ENCODE measurements at regions not wholly inside any gene's neighbourhood (a gene's known extent, or its start where the extent isn't known, plus 50 kb on each side); places are given as distances from the start of the nearest gene placed in this dataset.

DNA sequence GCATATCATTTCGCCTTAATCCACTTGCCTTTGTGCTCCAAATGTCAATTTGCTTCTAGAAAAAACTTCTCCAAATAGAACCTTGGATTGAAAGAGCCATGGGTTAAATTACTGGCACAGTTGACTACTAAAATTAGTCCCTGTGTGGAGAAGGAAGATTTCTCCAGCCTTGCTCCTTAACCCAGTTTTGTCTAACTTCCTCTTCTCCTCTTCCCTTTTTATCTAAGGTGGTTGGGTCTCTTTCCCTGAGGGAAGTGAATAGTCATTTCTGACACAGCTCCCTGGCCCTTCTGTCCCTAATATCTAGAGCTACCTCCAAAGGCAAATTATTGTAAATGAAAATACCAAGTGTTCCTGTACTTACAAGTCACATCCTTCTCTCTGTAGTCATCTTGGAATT lies 527.9 kb upstream of the TBL1XR1 start:
- no peak for TF ChIP-seq TAF1 (IDR thresholded peaks at IDR 0.05; ENCODE audit: borderline replicate concordance, insufficient read depth, low read length)
- TF ChIP-seq SIN3A (IDR thresholded peaks at IDR 0.05; ENCODE audit: borderline replicate concordance, insufficient read depth, low read length), result no peak
- TF ChIP-seq, protein P1, sequence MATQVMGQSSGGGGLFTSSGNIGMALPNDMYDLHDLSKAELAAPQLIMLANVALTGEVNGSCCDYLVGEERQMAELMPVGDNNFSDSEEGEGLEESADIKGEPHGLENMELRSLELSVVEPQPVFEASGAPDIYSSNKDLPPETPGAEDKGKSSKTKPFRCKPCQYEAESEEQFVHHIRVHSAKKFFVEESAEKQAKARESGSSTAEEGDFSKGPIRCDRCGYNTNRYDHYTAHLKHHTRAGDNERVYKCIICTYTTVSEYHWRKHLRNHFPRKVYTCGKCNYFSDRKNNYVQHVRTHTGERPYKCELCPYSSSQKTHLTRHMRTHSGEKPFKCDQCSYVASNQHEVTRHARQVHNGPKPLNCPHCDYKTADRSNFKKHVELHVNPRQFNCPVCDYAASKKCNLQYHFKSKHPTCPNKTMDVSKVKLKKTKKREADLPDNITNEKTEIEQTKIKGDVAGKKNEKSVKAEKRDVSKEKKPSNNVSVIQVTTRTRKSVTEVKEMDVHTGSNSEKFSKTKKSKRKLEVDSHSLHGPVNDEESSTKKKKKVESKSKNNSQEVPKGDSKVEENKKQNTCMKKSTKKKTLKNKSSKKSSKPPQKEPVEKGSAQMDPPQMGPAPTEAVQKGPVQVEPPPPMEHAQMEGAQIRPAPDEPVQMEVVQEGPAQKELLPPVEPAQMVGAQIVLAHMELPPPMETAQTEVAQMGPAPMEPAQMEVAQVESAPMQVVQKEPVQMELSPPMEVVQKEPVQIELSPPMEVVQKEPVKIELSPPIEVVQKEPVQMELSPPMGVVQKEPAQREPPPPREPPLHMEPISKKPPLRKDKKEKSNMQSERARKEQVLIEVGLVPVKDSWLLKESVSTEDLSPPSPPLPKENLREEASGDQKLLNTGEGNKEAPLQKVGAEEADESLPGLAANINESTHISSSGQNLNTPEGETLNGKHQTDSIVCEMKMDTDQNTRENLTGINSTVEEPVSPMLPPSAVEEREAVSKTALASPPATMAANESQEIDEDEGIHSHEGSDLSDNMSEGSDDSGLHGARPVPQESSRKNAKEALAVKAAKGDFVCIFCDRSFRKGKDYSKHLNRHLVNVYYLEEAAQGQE (IDR thresholded peaks at IDR 0.05; ENCODE audit: insufficient read depth in 1 of 2, low read depth in 2 of 2, low read length in 2 of 2), result no peak
- TF ChIP-seq POLR2AphosphoS5 (IDR thresholded peaks at IDR 0.05; ENCODE audit: low read depth, low read length), result no peak
- TF ChIP-seq FOXP2 (optimal IDR thresholded peaks at IDR 0.05; ENCODE audit: borderline replicate concordance, extremely low read depth, extremely low read length, insufficient read depth), result no peak

DNA sequence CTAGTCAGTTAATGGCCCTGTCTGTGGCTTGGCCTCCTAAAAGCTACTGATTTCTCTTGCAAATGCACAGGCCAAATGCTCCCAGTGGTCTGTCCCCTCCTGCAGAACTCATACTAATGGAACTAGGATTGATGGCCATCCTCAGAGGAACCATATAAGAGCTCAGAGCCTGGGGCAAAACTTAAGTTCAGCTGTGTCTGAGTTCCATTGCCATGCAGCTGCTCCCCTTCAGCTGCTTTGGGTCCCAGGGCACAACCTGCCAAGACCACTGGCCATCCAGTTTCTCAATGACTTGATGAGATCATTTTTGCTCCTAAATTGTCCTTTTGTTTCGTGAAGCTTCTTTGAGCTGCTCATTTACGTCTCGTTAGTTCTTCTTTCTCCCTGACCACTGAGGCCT lies 529.5 kb upstream of the TBL1XR1 start:
- TF ChIP-seq FOXP2 (optimal IDR thresholded peaks at IDR 0.05; ENCODE audit: borderline replicate concordance, extremely low read depth, extremely low read length, insufficient read depth) (no peak), SIN3A (IDR thresholded peaks at IDR 0.05; ENCODE audit: borderline replicate concordance, insufficient read depth, low read length) (no peak), POLR2AphosphoS5 (IDR thresholded peaks at IDR 0.05; ENCODE audit: low read depth, low read length) (no peak), TAF1 (IDR thresholded peaks at IDR 0.05; ENCODE audit: borderline replicate concordance, insufficient read depth, low read length) (no peak)
- TF ChIP-seq, protein P1 (IDR thresholded peaks at IDR 0.05; ENCODE audit: insufficient read depth in 1 of 2, low read depth in 2 of 2, low read length in 2 of 2), result no peak

DNA sequence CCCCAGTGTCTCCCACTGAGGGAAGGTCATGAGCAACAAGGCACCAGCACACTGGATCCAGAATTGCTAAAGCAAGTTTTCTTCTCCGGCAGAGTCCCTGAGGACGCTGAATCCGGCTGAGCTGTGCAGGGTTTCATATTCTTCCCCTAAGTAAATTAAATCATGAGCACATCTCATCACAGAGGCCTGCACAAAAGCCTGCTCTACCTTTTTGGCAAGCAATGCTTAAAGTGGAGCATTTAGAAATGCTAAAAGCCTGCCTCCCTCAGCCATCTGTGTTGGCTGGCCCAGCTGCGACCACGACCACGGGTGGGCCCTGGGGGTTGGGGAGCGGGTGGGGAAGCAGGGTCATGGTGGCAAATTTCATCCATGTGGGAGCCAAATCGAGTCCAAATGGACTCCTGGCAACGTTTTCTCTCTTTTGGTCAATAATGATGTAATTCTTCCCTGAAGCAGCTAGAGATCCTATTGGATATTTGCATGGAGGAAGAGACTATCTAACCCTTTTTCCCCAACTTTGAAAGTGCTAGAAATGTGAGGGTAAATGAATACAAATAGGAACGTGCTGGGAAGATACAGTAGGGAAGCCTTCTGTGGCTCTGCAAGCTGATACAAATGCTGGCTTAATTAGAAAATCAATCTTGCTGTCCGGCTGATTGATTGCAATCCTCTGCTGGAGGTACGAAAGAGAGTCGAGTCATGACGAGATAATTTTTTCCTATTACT lies 532.8 kb upstream of the TBL1XR1 start:
- TF ChIP-seq POLR2AphosphoS5 (IDR thresholded peaks at IDR 0.05; ENCODE audit: low read depth, low read length) (no peak), SIN3A (IDR thresholded peaks at IDR 0.05; ENCODE audit: borderline replicate concordance, insufficient read depth, low read length) (no peak), TAF1 (IDR thresholded peaks at IDR 0.05; ENCODE audit: borderline replicate concordance, insufficient read depth, low read length) (no peak), FOXP2 (optimal IDR thresholded peaks at IDR 0.05; ENCODE audit: borderline replicate concordance, extremely low read depth, extremely low read length, insufficient read depth) (no peak)
- TF ChIP-seq, protein P1 (IDR thresholded peaks at IDR 0.05; ENCODE audit: insufficient read depth in 1 of 2, low read depth in 2 of 2, low read length in 2 of 2), result no peak

DNA sequence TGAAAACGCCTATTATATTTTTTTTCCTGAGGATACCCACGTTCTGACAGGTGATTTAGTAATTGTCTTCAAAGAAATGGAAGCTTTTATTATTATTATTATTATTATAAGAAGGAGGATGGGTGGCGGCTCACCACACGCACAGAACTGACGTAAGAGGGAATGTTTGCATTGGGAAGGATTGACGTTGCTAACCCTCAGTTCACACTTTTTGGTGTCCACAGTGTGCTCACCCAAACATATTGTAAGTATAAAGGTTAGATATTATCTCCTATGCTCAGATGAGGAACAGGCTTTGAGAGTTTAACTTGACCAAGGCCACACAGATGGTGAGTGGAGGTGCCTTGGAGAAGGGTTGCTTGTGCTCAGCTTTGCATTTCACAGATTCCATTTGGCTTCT lies 533.5 kb upstream of the TBL1XR1 start:
- TF ChIP-seq FOXP2 (optimal IDR thresholded peaks at IDR 0.05; ENCODE audit: borderline replicate concordance, extremely low read depth, extremely low read length, insufficient read depth) (no peak), TAF1 (IDR thresholded peaks at IDR 0.05; ENCODE audit: borderline replicate concordance, insufficient read depth, low read length) (no peak), POLR2AphosphoS5 (IDR thresholded peaks at IDR 0.05; ENCODE audit: low read depth, low read length) (no peak), SIN3A (IDR thresholded peaks at IDR 0.05; ENCODE audit: borderline replicate concordance, insufficient read depth, low read length) (no peak)
- TF ChIP-seq, protein P1 (IDR thresholded peaks at IDR 0.05; ENCODE audit: insufficient read depth in 1 of 2, low read depth in 2 of 2, low read length in 2 of 2), result no peak
